ENCODE measurements at regions not wholly inside any gene's neighbourhood (a gene's known extent, or its start where the extent isn't known, plus 50 kb on each side); places are given as distances from the start of the nearest gene placed in this dataset.

GRCh38 chr15:92232876-92233275 lies 160.8 kb upstream of the ST8SIA2 start:
- H3K4me2 ChIP-seq: no peak overlapping the region
- H3K9me2 ChIP-seq (ENCODE audit: insufficient read depth): 0 out of 2 replicates have a peak, but pooled peaks cover 4% of the 10 kb centered on the region
- no peaks in the 10 kb centered on the region for H3K4me1 ChIP-seq (ENCODE audit: insufficient read depth)
- DNase-seq (ENCODE audit: low spot score): no peak
- H3K4me1 Mint-ChIP-seq: no peaks in the 10 kb centered on the region
- no peaks in the 10 kb centered on the region for H3F3A ChIP-seq (replicated peaks; ENCODE audit: low read depth)
- H3K27ac Mint-ChIP-seq: no peak overlapping the region
- no peaks in the 10 kb centered on the region for H3K27me3 Mint-ChIP-seq (ENCODE audit: insufficient read depth, low read depth, poor library complexity)
- no peak overlapping the region for H3K27ac ChIP-seq (ENCODE audit: low read depth)
- no peaks in the 10 kb centered on the region for H3K9me3 Mint-ChIP-seq
- no peaks in the 10 kb centered on the region for H3K36me3 ChIP-seq (ENCODE audit: insufficient read depth)
- no peak overlapping the region for H3K4me3 Mint-ChIP-seq
- no peaks in the 10 kb centered on the region for H3K79me2 ChIP-seq (replicated peaks; ENCODE audit: insufficient read depth)
- TF ChIP-seq REST (IDR thresholded peaks at IDR 0.05; ENCODE audit: unreplicated experiment) (no peak), ZNF331 (CRISPR knock-in tag; IDR thresholded peaks at IDR 0.05; ENCODE audit: low read depth) (no peak), STAT1 (IDR thresholded peaks at IDR 0.05; ENCODE audit: unreplicated experiment) (no peak), EZH2phosphoT487 (IDR thresholded peaks at IDR 0.05; ENCODE audit: unreplicated experiment) (no peak), CREB1 (CRISPR knock-in tag; IDR thresholded peaks at IDR 0.05; ENCODE audit: low read depth) (no peak), ZNF114 (CRISPR knock-in tag; IDR thresholded peaks at IDR 0.05) (no peak), JUNB (IDR thresholded peaks at IDR 0.05; ENCODE audit: unreplicated experiment) (no peak), NANOG (IDR thresholded peaks at IDR 0.05; ENCODE audit: borderline replicate concordance) (no peak), EZH2 (IDR thresholded peaks at IDR 0.05; ENCODE audit: low read depth, unreplicated experiment) (no peak), POLR2AphosphoS5 (IDR thresholded peaks at IDR 0.05; ENCODE audit: low read depth) (no peak)
- TF ChIP-seq, protein P1, sequence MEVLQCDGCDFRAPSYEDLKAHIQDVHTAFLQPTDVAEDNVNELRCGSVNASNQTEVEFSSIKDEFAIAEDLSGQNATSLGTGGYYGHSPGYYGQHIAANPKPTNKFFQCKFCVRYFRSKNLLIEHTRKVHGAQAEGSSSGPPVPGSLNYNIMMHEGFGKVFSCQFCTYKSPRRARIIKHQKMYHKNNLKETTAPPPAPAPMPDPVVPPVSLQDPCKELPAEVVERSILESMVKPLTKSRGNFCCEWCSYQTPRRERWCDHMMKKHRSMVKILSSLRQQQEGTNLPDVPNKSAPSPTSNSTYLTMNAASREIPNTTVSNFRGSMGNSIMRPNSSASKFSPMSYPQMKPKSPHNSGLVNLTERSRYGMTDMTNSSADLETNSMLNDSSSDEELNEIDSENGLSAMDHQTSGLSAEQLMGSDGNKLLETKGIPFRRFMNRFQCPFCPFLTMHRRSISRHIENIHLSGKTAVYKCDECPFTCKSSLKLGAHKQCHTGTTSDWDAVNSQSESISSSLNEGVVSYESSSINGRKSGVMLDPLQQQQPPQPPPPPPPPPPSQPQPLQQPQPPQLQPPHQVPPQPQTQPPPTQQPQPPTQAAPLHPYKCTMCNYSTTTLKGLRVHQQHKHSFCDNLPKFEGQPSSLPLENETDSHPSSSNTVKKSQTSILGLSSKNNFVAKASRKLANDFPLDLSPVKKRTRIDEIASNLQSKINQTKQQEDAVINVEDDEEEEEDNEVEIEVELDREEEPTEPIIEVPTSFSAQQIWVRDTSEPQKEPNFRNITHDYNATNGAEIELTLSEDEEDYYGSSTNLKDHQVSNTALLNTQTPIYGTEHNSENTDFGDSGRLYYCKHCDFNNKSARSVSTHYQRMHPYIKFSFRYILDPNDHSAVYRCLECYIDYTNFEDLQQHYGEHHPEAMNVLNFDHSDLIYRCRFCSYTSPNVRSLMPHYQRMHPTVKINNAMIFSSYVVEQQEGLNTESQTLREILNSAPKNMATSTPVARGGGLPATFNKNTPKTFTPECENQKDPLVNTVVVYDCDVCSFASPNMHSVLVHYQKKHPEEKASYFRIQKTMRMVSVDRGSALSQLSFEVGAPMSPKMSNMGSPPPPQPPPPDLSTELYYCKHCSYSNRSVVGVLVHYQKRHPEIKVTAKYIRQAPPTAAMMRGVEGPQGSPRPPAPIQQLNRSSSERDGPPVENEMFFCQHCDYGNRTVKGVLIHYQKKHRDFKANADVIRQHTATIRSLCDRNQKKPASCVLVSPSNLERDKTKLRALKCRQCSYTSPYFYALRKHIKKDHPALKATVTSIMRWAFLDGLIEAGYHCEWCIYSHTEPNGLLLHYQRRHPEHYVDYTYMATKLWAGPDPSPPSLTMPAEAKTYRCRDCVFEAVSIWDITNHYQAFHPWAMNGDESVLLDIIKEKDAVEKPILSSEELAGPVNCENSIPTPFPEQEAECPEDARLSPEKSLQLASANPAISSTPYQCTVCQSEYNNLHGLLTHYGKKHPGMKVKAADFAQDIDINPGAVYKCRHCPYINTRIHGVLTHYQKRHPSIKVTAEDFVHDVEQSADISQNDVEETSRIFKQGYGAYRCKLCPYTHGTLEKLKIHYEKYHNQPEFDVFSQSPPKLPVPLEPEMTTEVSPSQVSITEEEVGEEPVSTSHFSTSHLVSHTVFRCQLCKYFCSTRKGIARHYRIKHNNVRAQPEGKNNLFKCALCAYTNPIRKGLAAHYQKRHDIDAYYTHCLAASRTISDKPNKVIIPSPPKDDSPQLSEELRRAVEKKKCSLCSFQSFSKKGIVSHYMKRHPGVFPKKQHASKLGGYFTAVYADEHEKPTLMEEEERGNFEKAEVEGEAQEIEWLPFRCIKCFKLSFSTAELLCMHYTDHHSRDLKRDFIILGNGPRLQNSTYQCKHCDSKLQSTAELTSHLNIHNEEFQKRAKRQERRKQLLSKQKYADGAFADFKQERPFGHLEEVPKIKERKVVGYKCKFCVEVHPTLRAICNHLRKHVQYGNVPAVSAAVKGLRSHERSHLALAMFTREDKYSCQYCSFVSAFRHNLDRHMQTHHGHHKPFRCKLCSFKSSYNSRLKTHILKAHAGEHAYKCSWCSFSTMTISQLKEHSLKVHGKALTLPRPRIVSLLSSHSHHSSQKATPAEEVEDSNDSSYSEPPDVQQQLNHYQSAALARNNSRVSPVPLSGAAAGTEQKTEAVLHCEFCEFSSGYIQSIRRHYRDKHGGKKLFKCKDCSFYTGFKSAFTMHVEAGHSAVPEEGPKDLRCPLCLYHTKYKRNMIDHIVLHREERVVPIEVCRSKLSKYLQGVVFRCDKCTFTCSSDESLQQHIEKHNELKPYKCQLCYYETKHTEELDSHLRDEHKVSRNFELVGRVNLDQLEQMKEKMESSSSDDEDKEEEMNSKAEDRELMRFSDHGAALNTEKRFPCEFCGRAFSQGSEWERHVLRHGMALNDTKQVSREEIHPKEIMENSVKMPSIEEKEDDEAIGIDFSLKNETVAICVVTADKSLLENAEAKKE (CRISPR knock-in tag; IDR thresholded peaks at IDR 0.05): no peak
- TF ChIP-seq, protein P2, sequence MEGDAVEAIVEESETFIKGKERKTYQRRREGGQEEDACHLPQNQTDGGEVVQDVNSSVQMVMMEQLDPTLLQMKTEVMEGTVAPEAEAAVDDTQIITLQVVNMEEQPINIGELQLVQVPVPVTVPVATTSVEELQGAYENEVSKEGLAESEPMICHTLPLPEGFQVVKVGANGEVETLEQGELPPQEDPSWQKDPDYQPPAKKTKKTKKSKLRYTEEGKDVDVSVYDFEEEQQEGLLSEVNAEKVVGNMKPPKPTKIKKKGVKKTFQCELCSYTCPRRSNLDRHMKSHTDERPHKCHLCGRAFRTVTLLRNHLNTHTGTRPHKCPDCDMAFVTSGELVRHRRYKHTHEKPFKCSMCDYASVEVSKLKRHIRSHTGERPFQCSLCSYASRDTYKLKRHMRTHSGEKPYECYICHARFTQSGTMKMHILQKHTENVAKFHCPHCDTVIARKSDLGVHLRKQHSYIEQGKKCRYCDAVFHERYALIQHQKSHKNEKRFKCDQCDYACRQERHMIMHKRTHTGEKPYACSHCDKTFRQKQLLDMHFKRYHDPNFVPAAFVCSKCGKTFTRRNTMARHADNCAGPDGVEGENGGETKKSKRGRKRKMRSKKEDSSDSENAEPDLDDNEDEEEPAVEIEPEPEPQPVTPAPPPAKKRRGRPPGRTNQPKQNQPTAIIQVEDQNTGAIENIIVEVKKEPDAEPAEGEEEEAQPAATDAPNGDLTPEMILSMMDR (conservative IDR thresholded peaks at IDR 0.05; ENCODE audit: low read depth in 2 of 2): no peak
- TF ChIP-seq, protein P3, sequence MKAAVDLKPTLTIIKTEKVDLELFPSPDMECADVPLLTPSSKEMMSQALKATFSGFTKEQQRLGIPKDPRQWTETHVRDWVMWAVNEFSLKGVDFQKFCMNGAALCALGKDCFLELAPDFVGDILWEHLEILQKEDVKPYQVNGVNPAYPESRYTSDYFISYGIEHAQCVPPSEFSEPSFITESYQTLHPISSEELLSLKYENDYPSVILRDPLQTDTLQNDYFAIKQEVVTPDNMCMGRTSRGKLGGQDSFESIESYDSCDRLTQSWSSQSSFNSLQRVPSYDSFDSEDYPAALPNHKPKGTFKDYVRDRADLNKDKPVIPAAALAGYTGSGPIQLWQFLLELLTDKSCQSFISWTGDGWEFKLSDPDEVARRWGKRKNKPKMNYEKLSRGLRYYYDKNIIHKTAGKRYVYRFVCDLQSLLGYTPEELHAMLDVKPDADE (IDR thresholded peaks at IDR 0.05): no peak
- no peaks in the 10 kb centered on the region for H3K27me3 ChIP-seq (ENCODE audit: insufficient read depth)
- H3K4me3 ChIP-seq: no peak overlapping the region
- no peak for ATAC-seq
- H3K36me3 Mint-ChIP-seq (ENCODE audit: low read depth): no peaks in the 10 kb centered on the region
- no peaks in the 10 kb centered on the region for H4K20me1 ChIP-seq (replicated peaks; ENCODE audit: insufficient read depth)
- H2AFZ ChIP-seq: no peak overlapping the region

Data from GM23338 (cell line).